ENCODE measurements at regions not wholly inside any gene's neighbourhood (a gene's known extent, or its start where the extent isn't known, plus 50 kb on each side); places are given as distances from the start of the nearest gene placed in this dataset.

GRCh38 chr15:100769043-100769974, 110.3 kb upstream of the ALDH1A3 start:
- DNase-seq, result peak; percentile 59
- 80 to 94% (median 89%) methylated on average over 13 to 15 of the region's 15 CpGs for WGBS, 5 donors
- Histone ChIP-seq H3K4me1 (peaks cover 0 to 4% (median 0%) of the 10 kb centered on the region in 6 donors), H3K27ac (no peak overlapping the region), H3K4me3 (no peak overlapping the region), H3K9me3 (no peaks in the 10 kb centered on the region), H3K36me3 (no peaks in the 10 kb centered on the region), H3K27me3 (replicated peaks in 1 of 7) (peaks cover 0 to 22% (median 0%) of the 10 kb centered on the region in 7 donors)
- intact Hi-C loops (cut with DNase I; ENCODE audit: low total_unique reads), result no loop called here
- TF ChIP-seq POLR2A (IDR thresholded peaks at IDR 0.05), result no peak
- no peak for TF ChIP-seq POLR2AphosphoS5 (IDR thresholded peaks at IDR 0.05)
- no peak for TF ChIP-seq CTCF (IDR thresholded peaks at IDR 0.05 in 8 of 11, conservative IDR thresholded peaks at IDR 0.05 in 3 of 11)

- WGBS, 5 donors, result 75 to 81% (median 77%) methylated on average over 4 of the region's 4 CpGs
- intact Hi-C loops (cut with DNase I; ENCODE audit: low total_unique reads), result no loop called here
- Histone ChIP-seq H3K36me3 (no peaks in the 10 kb centered on the region), H3K4me3 (no peak overlapping the region), H3K4me1 (peaks cover 0 to 4% (median 0%) of the 10 kb centered on the region in 6 donors), H3K27me3 (replicated peaks in 1 of 7) (peaks cover 0 to 22% (median 0%) of the 10 kb centered on the region in 7 donors), H3K9me3 (peaks cover 0 to 1% (median 0%) of the 10 kb centered on the region in 8 donors), H3K27ac (no peak overlapping the region)
- DNase-seq, result peak; percentile 42
- TF ChIP-seq POLR2AphosphoS5 (IDR thresholded peaks at IDR 0.05) (no peak), CTCF (IDR thresholded peaks at IDR 0.05 in 8 of 11, conservative IDR thresholded peaks at IDR 0.05 in 3 of 11) (no peak), POLR2A (IDR thresholded peaks at IDR 0.05) (no peak)
These were observed 109.7 kb upstream of the ALDH1A3 start for GRCh38 chr15:100769975-100770340.

GRCh38 chr15:100770661-100771584, 108.7 kb upstream of the ALDH1A3 start:
- Histone ChIP-seq H3K4me1 (peaks cover 0 to 4% (median 0%) of the 10 kb centered on the region in 6 donors), H3K27ac (no peak overlapping the region), H3K4me3 (no peak overlapping the region), H3K9me3 (peaks cover 0 to 7% (median 0%) of the 10 kb centered on the region in 8 donors), H3K36me3 (no peaks in the 10 kb centered on the region), H3K27me3 (replicated peaks in 1 of 7) (peaks cover 0 to 13% (median 0%) of the 10 kb centered on the region in 7 donors)
- TF ChIP-seq POLR2A (IDR thresholded peaks at IDR 0.05), result no peak
- no peak for TF ChIP-seq POLR2AphosphoS5 (IDR thresholded peaks at IDR 0.05)
- TF ChIP-seq CTCF (IDR thresholded peaks at IDR 0.05 in 8 of 11, conservative IDR thresholded peaks at IDR 0.05 in 3 of 11), result no peak
- 73 to 87% (median 80%) methylated on average over 12 of the region's 12 CpGs for WGBS, 5 donors
- intact Hi-C loops (cut with DNase I; ENCODE audit: low total_unique reads), result no loop called here
- peak; percentile 33 for DNase-seq
